IgD-negative memory B cell (primary cell): ENCODE measurements at regions not wholly inside any gene's neighbourhood (a gene's known extent, or its start where the extent isn't known, plus 50 kb on each side); places are given as distances from the start of the nearest gene placed in this dataset.

ENCODE experiments used
- H3K27ac Mint-ChIP-seq, 3 donors: one replicate each; pipeline ENCODE4 v1.8.0; 2020 to 2022; ENCODE audit warnings: mild to moderate bottlenecking in 3 of 3, mixed read lengths in 3 of 3, moderate library complexity in 1 of 3
- H3K27me3 Mint-ChIP-seq: one replicate; pipeline ENCODE4 v1.8.0; 2021; ENCODE audit warnings: mixed read lengths
- H3K36me3 Mint-ChIP-seq: one replicate; pipeline ENCODE4 v1.8.0; 2020; ENCODE audit warnings: mild to moderate bottlenecking, mixed read lengths
- H3K4me1 Mint-ChIP-seq, 3 donors: one replicate each; pipeline ENCODE4 v1.8.0; 2020 to 2022; ENCODE audit warnings: mixed read lengths in 3 of 3, mild to moderate bottlenecking in 1 of 3
- H3K4me3 Mint-ChIP-seq, 4 donors: one replicate each; pipeline ENCODE4 v1.8.0; 2020 to 2022; ENCODE audit warnings: mild to moderate bottlenecking in 4 of 4, mixed read lengths in 4 of 4, moderate library complexity in 3 of 4
- H3K9me3 Mint-ChIP-seq, 3 donors: one replicate each; pipeline ENCODE4 v1.8.0; 2020 to 2021; ENCODE audit warnings: mixed read lengths in 3 of 3, mild to moderate bottlenecking in 1 of 3

DNA sequence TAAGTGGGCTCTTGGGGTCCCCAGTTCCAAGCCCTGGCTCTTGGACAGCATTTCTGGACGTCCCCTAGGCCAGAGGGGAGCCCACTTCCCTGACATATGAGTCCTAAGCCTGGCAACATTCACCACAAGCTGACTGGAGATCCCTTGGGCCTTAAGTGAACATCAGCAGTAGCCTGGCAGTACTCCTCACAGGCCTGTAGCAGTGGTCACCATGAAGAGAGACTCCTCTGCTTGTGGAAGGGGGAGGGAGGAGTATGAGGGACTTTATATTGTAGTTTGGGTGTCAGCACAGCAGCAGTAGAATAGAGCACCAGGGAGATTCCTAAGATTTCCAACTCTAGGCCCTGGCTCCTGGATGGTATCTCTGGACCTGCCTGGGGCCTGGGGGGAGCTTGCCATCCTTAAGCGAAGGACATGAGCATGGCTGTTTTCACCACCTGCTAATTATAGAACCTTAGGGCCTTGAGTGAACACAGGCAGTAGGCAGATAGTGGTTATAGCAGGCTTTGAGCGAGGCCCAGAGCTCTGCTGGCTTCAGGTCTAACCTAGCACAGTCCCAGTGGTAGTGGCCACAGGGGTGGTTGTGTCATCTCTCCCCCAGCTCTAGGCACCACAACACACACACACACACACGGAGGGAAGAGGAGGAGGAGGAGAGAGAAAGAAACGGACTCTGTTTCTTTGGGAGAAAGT is 71.4 kb upstream of the APOBEC4 start:
- H3K27ac Mint-ChIP-seq = no peak overlapping the region

GRCh38 chr1:183723571-183723970 is 70.5 kb upstream of the APOBEC4 start:
- no peaks in the 10 kb centered on the region for H3K4me1 Mint-ChIP-seq
- H3K36me3 Mint-ChIP-seq = no peaks in the 10 kb centered on the region
- H3K9me3 Mint-ChIP-seq = peaks cover 2 to 5% (median 2%) of the 10 kb centered on the region in 3 donors
- no peak overlapping the region for H3K27ac Mint-ChIP-seq
- no peaks in the 10 kb centered on the region for H3K27me3 Mint-ChIP-seq
- H3K4me3 Mint-ChIP-seq = no peak overlapping the region

More for the DNA sequence above, 71.4 kb upstream of the APOBEC4 start:
- Mint-ChIP-seq H3K27me3 (no peaks in the 10 kb centered on the region), H3K36me3 (no peaks in the 10 kb centered on the region), H3K4me1 (no peaks in the 10 kb centered on the region), H3K4me3 (no peak overlapping the region), H3K9me3 (peaks cover 2 to 5% (median 4%) of the 10 kb centered on the region in 3 donors)

DNA sequence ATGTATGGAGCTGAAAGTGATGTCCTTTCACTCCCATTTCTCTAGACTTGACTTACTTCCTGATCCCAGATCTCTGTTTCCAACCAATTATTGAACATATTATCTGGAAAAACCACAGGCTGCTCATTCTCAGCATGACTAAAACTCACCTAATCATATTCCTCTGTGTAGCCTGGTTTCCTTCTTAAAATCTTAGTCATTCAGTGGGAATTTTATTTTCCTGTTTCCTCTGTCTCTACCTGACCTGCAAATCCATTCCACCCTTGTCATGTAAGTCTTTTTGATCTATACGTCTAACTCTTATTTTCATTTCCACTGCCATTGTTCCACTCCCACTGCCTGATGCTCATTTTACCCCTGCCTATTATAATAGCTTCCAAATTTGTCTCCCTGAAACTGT is 67.9 kb upstream of the APOBEC4 start:
- peaks cover 1% of the 10 kb centered on the region for H3K27me3 Mint-ChIP-seq

GRCh38 chr1:183720028-183720427 is 66.9 kb upstream of the APOBEC4 start:
- Mint-ChIP-seq H3K4me3 (no peak overlapping the region), H3K4me1 (no peaks in the 10 kb centered on the region), H3K27ac (no peak overlapping the region), H3K9me3 (no peaks in the 10 kb centered on the region), H3K36me3 (no peaks in the 10 kb centered on the region), H3K27me3 (peaks cover 1% of the 10 kb centered on the region)

More for the DNA sequence above, 67.9 kb upstream of the APOBEC4 start:
- H3K36me3 Mint-ChIP-seq = no peaks in the 10 kb centered on the region
- H3K4me1 Mint-ChIP-seq = no peaks in the 10 kb centered on the region
- H3K9me3 Mint-ChIP-seq = no peaks in the 10 kb centered on the region
- H3K4me3 Mint-ChIP-seq = no peak overlapping the region
- no peak overlapping the region for H3K27ac Mint-ChIP-seq

DNA sequence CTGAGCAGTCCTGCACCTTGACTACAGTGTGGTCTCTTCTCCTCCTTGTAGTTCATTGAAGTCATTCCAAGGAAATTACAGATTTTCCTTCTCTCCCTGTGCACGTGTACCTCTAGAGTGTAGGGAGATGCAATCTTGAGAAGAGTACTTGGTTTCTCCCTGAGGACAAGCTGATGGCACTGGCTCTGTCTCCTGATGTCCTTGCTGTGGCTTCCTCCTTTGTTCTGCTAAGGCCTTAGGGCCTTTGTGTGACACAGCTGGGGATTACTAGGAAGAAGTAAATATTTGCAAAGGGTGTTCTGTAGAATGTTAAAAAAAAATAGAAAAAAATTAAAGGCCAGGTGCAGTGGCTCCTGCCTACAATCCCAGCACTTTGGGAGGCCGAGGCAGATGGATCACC is 66.2 kb upstream of the APOBEC4 start:
- Mint-ChIP-seq H3K27ac (no peak overlapping the region), H3K4me3 (no peak overlapping the region), H3K4me1 (no peaks in the 10 kb centered on the region), H3K9me3 (no peaks in the 10 kb centered on the region), H3K27me3 (peaks cover 1% of the 10 kb centered on the region), H3K36me3 (no peaks in the 10 kb centered on the region)

- H3K4me1 Mint-ChIP-seq = no peaks in the 10 kb centered on the region
- no peaks in the 10 kb centered on the region for H3K36me3 Mint-ChIP-seq
- H3K9me3 Mint-ChIP-seq = no peaks in the 10 kb centered on the region
- no peak overlapping the region for H3K27ac Mint-ChIP-seq
- H3K4me3 Mint-ChIP-seq = no peak overlapping the region
- H3K27me3 Mint-ChIP-seq = peaks cover 1% of the 10 kb centered on the region
These were observed 63.2 kb upstream of the APOBEC4 start for GRCh38 chr1:183716286-183716685.

GRCh38 chr1:183711741-183712361 is 58.7 kb upstream of the APOBEC4 start:
- no peak overlapping the region for H3K4me3 Mint-ChIP-seq
- H3K27me3 Mint-ChIP-seq = no peaks in the 10 kb centered on the region
- no peak overlapping the region for H3K27ac Mint-ChIP-seq
- H3K9me3 Mint-ChIP-seq = no peaks in the 10 kb centered on the region
- no peaks in the 10 kb centered on the region for H3K36me3 Mint-ChIP-seq
- H3K4me1 Mint-ChIP-seq = no peaks in the 10 kb centered on the region

- no peaks in the 10 kb centered on the region for H3K27me3 Mint-ChIP-seq
- H3K4me3 Mint-ChIP-seq = no peak overlapping the region
- H3K27ac Mint-ChIP-seq = no peak overlapping the region
These were observed 58.1 kb upstream of the APOBEC4 start for GRCh38 chr1:183711165-183711682.

DNA sequence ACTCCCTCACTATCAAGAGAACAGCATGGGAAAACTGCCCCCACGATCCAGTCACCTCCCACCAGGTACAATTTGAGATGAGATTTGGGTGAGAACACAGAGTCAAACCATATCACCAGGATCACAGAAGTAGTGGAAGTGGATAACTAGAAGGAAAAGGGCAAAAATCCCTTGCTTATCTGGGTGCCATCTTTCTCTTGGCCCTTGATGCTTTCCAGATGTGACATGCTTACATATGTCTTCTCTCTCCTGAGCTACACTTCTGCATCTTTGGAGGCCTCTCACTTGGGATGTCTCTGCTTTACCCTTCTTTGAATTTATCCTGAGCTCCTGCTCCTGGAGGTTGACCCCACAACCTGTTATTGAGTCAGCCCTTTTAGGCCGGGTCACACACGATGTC is 57.6 kb upstream of the APOBEC4 start:
- H3K27me3 Mint-ChIP-seq = no peaks in the 10 kb centered on the region
- no peaks in the 10 kb centered on the region for H3K9me3 Mint-ChIP-seq
- H3K27ac Mint-ChIP-seq = no peak overlapping the region
- H3K36me3 Mint-ChIP-seq = no peaks in the 10 kb centered on the region
- H3K4me3 Mint-ChIP-seq = no peak overlapping the region
- H3K4me1 Mint-ChIP-seq = no peaks in the 10 kb centered on the region

More at GRCh38 chr1:183711165-183711682, 58.1 kb upstream of the APOBEC4 start:
- no peaks in the 10 kb centered on the region for H3K9me3 Mint-ChIP-seq
- H3K4me1 Mint-ChIP-seq = no peaks in the 10 kb centered on the region
- H3K36me3 Mint-ChIP-seq = no peaks in the 10 kb centered on the region

GRCh38 chr1:183710333-183710732 is 57.2 kb upstream of the APOBEC4 start:
- Mint-ChIP-seq H3K9me3 (no peaks in the 10 kb centered on the region), H3K4me1 (no peaks in the 10 kb centered on the region), H3K4me3 (no peak overlapping the region), H3K36me3 (no peaks in the 10 kb centered on the region), H3K27ac (no peak overlapping the region), H3K27me3 (no peaks in the 10 kb centered on the region)

DNA sequence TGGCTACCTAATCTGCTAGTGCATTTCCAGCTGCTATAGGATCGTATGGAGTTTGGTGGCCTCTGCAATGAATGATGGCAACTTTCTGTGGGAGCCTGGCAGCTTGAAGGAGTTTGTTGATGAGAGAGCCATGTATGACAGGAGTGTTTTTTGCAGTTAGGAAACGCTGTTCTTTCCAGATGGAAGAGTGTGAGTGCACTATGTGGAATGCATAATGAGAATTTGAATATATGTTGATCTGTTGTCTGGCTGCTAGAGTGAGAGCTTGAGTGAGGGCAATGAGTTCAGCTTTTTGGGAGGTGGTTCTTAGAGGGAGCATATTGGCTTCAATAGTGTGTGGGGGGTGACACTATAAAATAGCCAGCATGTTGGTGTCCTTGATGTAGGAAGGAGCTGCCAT is 51.0 kb upstream of the APOBEC4 start:
- H3K4me3 Mint-ChIP-seq = no peak overlapping the region
- H3K4me1 Mint-ChIP-seq = peaks cover 0 to 2% (median 0%) of the 10 kb centered on the region in 3 donors
- no peak overlapping the region for H3K27ac Mint-ChIP-seq
- H3K36me3 Mint-ChIP-seq = no peaks in the 10 kb centered on the region
- peaks cover 0 to 2% (median 0%) of the 10 kb centered on the region in 3 donors for H3K9me3 Mint-ChIP-seq
- H3K27me3 Mint-ChIP-seq = no peaks in the 10 kb centered on the region
